Mucosa of descending colon (tissue), 3 donors: ENCODE measurements at regions not wholly inside any gene's neighbourhood (a gene's known extent, or its start where the extent isn't known, plus 50 kb on each side); places are given as distances from the start of the nearest gene placed in this dataset.
A peak's percentile ranks its signal among the peaks of the same experiment; 100 is the strongest.
"Not testable (repeated sequence)": the region's sequence is repeated elsewhere in the genome, so short reads cannot be mapped to it uniquely, and the experiment has no call there.

Experiments used
- ATAC-seq: fragments of 200-7000 bp; cut with Tn5 transposase; one replicate; pipeline ENCODE4 v1.9.1; 2020; ENCODE audit warnings: mild to moderate bottlenecking, moderate library complexity
- DNase-seq, 3 donors: peaks; one replicate each; pipeline ENCODE4 v3.0.0-alpha.2; 2020
- H3K36me3 ChIP-seq: fragments of 200-600 bp; one replicate; pipeline ENCODE4 v1.8.0; 2021; ENCODE audit warnings: low read depth, mild to moderate bottlenecking
- H3K4me1 ChIP-seq: fragments of 200-600 bp; one replicate; pipeline ENCODE4 v1.8.0; 2021; ENCODE audit warnings: low read depth, mild to moderate bottlenecking
- H3K4me3 ChIP-seq: fragments of 200-600 bp; one replicate; pipeline ENCODE4 v1.8.0; 2021; ENCODE audit warnings: mild to moderate bottlenecking
- H3K9me3 ChIP-seq: fragments of 200-600 bp; one replicate; pipeline ENCODE4 v1.8.0; 2021; ENCODE audit warnings: mild to moderate bottlenecking
- intact Hi-C, 2 donors: fragments of 100-400 bp; cut with DNase I in 1 of 2; cut with micrococcal nuclease in 1 of 2; formaldehyde crosslinking; loops; one replicate each; pipeline versions ENCODE4 v1.11.0 to v1.11.1; 2022; cut with DNase I, micrococcal nuclease
- TF ChIP-seq, protein P1 (sequence below): fragments of 200-600 bp; IDR thresholded peaks from one replicate; pipeline ENCODE4 v1.8.0; 2022; ENCODE audit warnings: antibody characterized with exemption, mild to moderate bottlenecking
- donor health status: DM: no; HTN: no; CAD: no; lungs with moderate emphysema.
- donor health status: DM: no; HTN: no; CAD: no.
- donor health status: DM: no; HTN: yes; CAD: no.

DNA sequence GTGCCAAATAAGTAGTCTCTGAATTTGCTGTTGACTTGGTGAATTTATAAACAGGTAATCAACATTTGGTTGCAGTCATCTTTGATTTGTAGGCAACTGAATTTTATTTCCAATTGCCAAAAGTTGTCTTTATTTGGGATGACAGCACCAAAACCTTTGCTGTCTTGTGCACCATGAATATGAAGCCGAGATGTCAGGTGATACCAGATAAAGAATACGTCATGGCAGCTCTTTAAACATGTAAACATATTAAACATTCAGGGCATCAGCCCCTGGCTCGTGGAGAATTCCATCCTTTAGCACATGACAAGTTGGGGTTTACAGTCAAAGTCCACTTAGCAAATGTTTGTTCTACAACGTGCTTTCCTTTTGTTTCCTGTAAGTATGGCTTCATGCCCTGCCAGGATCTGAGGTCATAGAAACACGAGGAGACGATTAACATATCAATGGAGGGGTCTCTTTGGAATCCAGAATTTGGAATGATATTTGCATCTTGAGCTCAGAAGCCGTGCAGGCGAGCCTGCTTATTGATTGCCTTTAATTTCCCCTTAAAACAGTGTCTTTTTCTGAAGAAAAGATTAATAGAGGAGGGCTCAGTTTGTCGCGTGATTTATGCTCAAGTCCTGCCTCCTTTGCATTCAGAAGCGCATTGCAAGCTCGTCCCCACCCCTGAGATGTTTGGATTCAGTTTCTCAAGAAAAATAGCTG lies 170.2 kb upstream of the ZNF217 start:
- TF ChIP-seq, protein P1, sequence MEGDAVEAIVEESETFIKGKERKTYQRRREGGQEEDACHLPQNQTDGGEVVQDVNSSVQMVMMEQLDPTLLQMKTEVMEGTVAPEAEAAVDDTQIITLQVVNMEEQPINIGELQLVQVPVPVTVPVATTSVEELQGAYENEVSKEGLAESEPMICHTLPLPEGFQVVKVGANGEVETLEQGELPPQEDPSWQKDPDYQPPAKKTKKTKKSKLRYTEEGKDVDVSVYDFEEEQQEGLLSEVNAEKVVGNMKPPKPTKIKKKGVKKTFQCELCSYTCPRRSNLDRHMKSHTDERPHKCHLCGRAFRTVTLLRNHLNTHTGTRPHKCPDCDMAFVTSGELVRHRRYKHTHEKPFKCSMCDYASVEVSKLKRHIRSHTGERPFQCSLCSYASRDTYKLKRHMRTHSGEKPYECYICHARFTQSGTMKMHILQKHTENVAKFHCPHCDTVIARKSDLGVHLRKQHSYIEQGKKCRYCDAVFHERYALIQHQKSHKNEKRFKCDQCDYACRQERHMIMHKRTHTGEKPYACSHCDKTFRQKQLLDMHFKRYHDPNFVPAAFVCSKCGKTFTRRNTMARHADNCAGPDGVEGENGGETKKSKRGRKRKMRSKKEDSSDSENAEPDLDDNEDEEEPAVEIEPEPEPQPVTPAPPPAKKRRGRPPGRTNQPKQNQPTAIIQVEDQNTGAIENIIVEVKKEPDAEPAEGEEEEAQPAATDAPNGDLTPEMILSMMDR, result no peak
- Histone ChIP-seq H3K4me3 (no peak overlapping the region), H3K4me1 (peaks cover 6% of the 10 kb centered on the region), H3K9me3 (no peaks in the 10 kb centered on the region), H3K36me3 (no peaks in the 10 kb centered on the region)
- ATAC-seq (peak; percentile 97), DNase-seq (peak in 1 of 3 donors; percentile 77)
- intact Hi-C loops, result no loop called here

DNA sequence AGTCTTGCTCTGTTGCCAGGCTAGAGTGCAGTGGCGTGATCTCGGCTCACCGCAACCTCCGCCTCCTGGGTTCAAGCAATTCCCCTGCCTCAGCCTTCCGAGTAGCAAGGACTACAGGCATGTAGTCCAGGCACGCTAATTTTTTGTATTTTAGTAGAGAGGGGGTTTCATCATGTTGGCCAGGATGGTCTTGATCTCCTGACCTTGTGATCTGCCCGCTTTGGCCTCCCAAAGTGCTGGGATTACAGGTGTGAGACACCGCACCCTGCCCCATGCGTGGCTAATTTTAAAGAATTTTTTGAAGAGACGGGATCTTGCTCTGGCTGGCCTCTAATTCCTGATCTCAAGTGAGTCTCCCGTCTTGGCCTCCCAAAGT lies 168.8 kb upstream of the ZNF217 start:
- H3K36me3 ChIP-seq, ATAC-seq, DNase-seq, intact Hi-C loops, H3K4me1 ChIP-seq, H3K9me3 ChIP-seq, H3K4me3 ChIP-seq: not testable (repeated sequence)

DNA sequence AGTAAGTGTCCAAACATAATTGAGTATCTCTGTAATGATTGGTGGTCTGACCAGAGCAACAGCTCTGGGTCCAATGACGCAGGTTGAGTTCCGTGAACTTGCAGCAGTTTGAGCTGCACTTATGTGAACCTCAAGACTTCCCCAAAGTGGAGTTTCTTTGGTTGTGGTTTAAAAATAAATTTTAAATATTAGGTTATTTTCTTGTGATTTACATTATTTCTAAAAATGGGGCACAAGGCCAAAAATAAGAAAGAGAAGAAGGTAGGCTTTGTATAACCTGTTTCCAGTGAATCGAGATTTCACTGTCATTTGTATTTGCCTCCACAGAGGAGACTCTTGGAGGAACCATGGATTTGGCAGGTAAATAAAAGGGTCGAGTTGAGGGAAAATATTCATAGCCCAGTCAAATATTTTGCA lies 166.4 kb upstream of the ZNF217 start:
- Histone ChIP-seq H3K4me1 (peaks cover 3% of the 10 kb centered on the region), H3K36me3 (no peaks in the 10 kb centered on the region), H3K4me3 (no peak overlapping the region), H3K9me3 (no peaks in the 10 kb centered on the region)
- intact Hi-C loops, result no loop called here
- TF ChIP-seq, protein P1, result no peak
- ATAC-seq (no peak), DNase-seq (no peak)

DNA sequence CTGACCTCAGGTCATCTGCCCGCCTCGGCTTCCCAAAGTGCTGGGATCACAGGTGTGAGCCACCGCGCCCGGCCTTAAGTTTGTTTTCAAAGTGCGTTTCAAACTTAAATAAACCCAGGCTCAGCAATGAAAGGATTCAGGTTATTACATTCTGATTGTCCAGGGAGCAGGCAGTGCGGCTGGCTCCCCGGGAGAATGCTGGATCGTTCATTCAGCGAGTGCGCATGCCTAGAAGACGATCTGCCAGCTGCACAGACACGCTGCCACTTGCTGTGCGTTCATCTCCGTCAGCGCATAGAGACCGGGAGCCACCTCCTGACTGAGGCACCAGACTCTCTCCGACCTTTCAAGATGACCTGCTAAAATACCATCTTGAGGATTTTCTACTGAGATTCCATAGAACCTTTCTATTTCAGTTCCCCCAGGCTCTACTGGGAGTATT lies 163.9 kb upstream of the ZNF217 start:
- H3K36me3 ChIP-seq, result no peaks in the 10 kb centered on the region

DNA sequence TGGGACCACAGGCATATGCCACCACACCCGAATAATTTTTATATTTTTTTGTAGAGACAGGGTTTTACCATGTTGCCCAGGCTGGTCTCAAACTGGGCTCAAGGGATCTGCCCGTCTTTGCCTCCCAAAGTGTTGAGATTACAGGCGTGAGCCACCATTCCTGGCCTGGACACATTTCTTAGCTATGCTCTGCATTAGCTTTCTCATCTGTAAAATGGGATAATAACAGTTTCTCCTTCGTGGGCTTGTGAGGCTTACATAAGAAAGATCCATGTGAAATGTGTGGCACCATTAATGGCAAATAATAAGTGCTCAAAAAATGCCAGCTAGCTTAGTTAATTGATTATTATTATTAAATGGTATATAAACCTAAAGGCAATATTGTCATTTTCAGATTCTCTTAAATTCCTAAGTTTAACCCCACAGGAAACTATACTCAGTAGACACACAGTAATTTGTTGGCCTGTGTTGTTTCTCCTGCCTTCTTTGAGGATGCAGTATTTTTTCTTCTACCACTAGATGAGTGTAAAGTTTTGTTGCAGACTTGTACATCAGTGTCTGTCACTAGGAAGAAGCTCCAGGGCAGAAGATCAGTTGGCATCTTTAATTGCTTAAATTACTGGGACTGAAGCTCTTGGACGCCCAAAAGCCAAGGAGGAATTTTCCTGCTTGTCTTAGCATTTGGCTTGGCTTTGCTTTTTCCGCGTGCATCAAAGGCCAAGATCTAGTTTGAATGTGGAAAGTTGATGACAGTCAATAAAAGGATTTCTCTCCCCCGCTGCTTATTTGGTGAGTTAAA lies 162.3 kb upstream of the ZNF217 start:
- no peak for DNase-seq
- ATAC-seq, result no peak

More for the DNA sequence above, 163.9 kb upstream of the ZNF217 start:
- Histone ChIP-seq H3K4me3 (no peak overlapping the region), H3K9me3 (no peaks in the 10 kb centered on the region), H3K4me1 (peaks cover 19% of the 10 kb centered on the region)
- TF ChIP-seq, protein P1, result no peak
- ATAC-seq, result no peak
- intact Hi-C loops, result no loop called here
- DNase-seq, result no peak

More for the DNA sequence above, 162.3 kb upstream of the ZNF217 start:
- peaks cover 32% of the 10 kb centered on the region for H3K4me1 ChIP-seq
- H3K9me3 ChIP-seq, result no peaks in the 10 kb centered on the region
- TF ChIP-seq, protein P1, result no peak
- H3K4me3 ChIP-seq, result no peak overlapping the region
- intact Hi-C loops, result no loop called here
- H3K36me3 ChIP-seq, result no peaks in the 10 kb centered on the region
